CD14-positive monocyte (primary cell): ENCODE measurements at regions not wholly inside any gene's neighbourhood (a gene's known extent, or its start where the extent isn't known, plus 50 kb on each side); places are given as distances from the start of the nearest gene placed in this dataset.

Source experiments
- DNase-seq, 3 donors: peaks; one replicate each; pipeline ENCODE4 v3.0.0-alpha.2; 2011 to 2022
- H2AFZ ChIP-seq: 2 replicates; pipeline ENCODE4 v1.6.0; 2012; ENCODE audit warnings: mild to moderate bottlenecking, low read depth, low read length, inconsistent platforms; ENCODE audit not compliant: insufficient read depth, poor library complexity, severe bottlenecking
- H3K27ac ChIP-seq, 2 donors: 1 replicate in 1 of 2; 2 replicates in 1 of 2; pipeline ENCODE4 v1.5.1; 2012 to 2013; ENCODE audit warnings: low read length in 2 of 2, control low read depth in 1 of 2, inconsistent platforms in 1 of 2, low read depth in 1 of 2, mild to moderate bottlenecking in 1 of 2
- H3K27me3 ChIP-seq, 2 donors: one replicate each; pipeline versions ENCODE4 v1.6.0 to v1.6.1; 2011 to 2013; ENCODE audit warnings: low read length in 2 of 2; ENCODE audit not compliant: control insufficient read depth in 2 of 2, insufficient read depth in 2 of 2
- H3K36me3 ChIP-seq, 2 donors: replicated peaks in 1 of 2; 1 replicate in 1 of 2; 2 replicates in 1 of 2; pipeline versions ENCODE4 v1.5.1 to v1.6.1; 2012 to 2013; ENCODE audit warnings: low read length in 2 of 2, control low read depth in 1 of 2, inconsistent platforms in 1 of 2, mild to moderate bottlenecking in 1 of 2; ENCODE audit not compliant: insufficient read depth in 2 of 2, control insufficient read depth in 1 of 2
- H3K4me1 ChIP-seq, 2 donors: 1 replicate in 1 of 2; 2 replicates in 1 of 2; pipeline versions ENCODE4 v1.5.1 to v1.6.1; 2012 to 2013; ENCODE audit warnings: low read length in 2 of 2, control low read depth in 1 of 2, inconsistent platforms in 1 of 2, mild to moderate bottlenecking in 1 of 2, moderate library complexity in 1 of 2; ENCODE audit not compliant: insufficient read depth in 2 of 2, control insufficient read depth in 1 of 2
- H3K4me2 ChIP-seq: replicated peaks from 2 replicates; pipeline ENCODE3; 2012; ENCODE audit warnings: low read length, moderate library complexity, mild to moderate bottlenecking; ENCODE audit not compliant: poor library complexity, severe bottlenecking; ENCODE audit errors: extremely low read depth
- H3K4me3 ChIP-seq, 3 experiments: fragments of 200-600 bp in 1 of 3; sonication (generic) in 1 of 3; replicated peaks in 1 of 3; 1 replicate in 2 of 3; 2 replicates in 1 of 3; pipeline ENCODE4 v1.5.1; 2011 to 2013; ENCODE audit warnings: low read length in 3 of 3, mild to moderate bottlenecking in 3 of 3, control low read depth in 2 of 3, low read depth in 2 of 3, inconsistent platforms in 1 of 3, moderate library complexity in 1 of 3
- H3K79me2 ChIP-seq: 2 replicates; pipeline ENCODE4 v1.6.0; 2012; ENCODE audit warnings: mild to moderate bottlenecking, control low read depth, inconsistent platforms, low read length, moderate library complexity; ENCODE audit not compliant: insufficient read depth
- H3K9ac ChIP-seq: 2 replicates; pipeline ENCODE4 v1.6.0; 2017; ENCODE audit warnings: low read length, mild to moderate bottlenecking; ENCODE audit not compliant: insufficient read depth, poor library complexity, severe bottlenecking
- H3K9me3 ChIP-seq, 2 donors: replicated peaks in 1 of 2; 1 replicate in 1 of 2; 2 replicates in 1 of 2; pipeline versions ENCODE4 v1.5.1 to v1.6.1; 2012 to 2013; ENCODE audit warnings: low read length in 2 of 2, control low read depth in 1 of 2; ENCODE audit not compliant: control insufficient read depth in 1 of 2, insufficient read depth in 1 of 2
- H4K20me1 ChIP-seq: 2 replicates; pipeline ENCODE4 v1.6.0; 2012; ENCODE audit warnings: mild to moderate bottlenecking, low read length, control low read depth, moderate library complexity; ENCODE audit not compliant: insufficient read depth
- H3K27ac Mint-ChIP-seq, 7 donors: one replicate each; pipeline ENCODE4 v1.8.0; 2020; ENCODE audit warnings: mild to moderate bottlenecking in 7 of 7, mixed read lengths in 7 of 7, moderate library complexity in 6 of 7, inconsistent platforms in 2 of 7
- H3K27me3 Mint-ChIP-seq, 3 donors: one replicate each; pipeline ENCODE4 v1.8.0; 2021 to 2022; ENCODE audit warnings: low read depth in 3 of 3, mild to moderate bottlenecking in 3 of 3, mixed read lengths in 3 of 3, moderate library complexity in 3 of 3, inconsistent platforms in 1 of 3
- H3K36me3 Mint-ChIP-seq, 2 donors: one replicate each; pipeline ENCODE4 v1.8.0; 2020; ENCODE audit warnings: mixed read lengths in 2 of 2, inconsistent platforms in 1 of 2, mild to moderate bottlenecking in 1 of 2
- H3K4me1 Mint-ChIP-seq: one replicate; pipeline ENCODE4 v1.8.0; 2020; ENCODE audit warnings: mild to moderate bottlenecking, mixed read lengths
- H3K4me3 Mint-ChIP-seq, 2 donors: one replicate each; pipeline ENCODE4 v1.8.0; 2020; ENCODE audit warnings: mild to moderate bottlenecking in 2 of 2, mixed read lengths in 2 of 2, moderate library complexity in 1 of 2
- H3K9me3 Mint-ChIP-seq, 7 donors: one replicate each; pipeline ENCODE4 v1.8.0; 2020 to 2022; ENCODE audit warnings: mixed read lengths in 7 of 7, mild to moderate bottlenecking in 6 of 7, moderate library complexity in 6 of 7, inconsistent platforms in 2 of 7
- CTCF ChIP-seq: fragments of 200-600 bp; IDR thresholded peaks from one replicate; pipeline ENCODE4 v1.8.0; 2022; ENCODE audit warnings: antibody characterized with exemption, mild to moderate bottlenecking
- WGBS: methylation state at CpG from one replicate; pipeline ENCODE4 v1.1.5; 2013; ENCODE audit warnings: missing lambda C conversion rate; ENCODE audit not compliant: insufficient coverage; 5-methylcytosine and 5-hydroxymethylcytosine counted together
- intact Hi-C, 2 donors: fragments of 100-400 bp; cut with micrococcal nuclease; formaldehyde crosslinking; loops; one replicate each; pipeline versions ENCODE4 v1.15.0 to v1.15.1; 2023

- Histone ChIP-seq H3K36me3 (no peaks in the 10 kb centered on the region), H3K4me3 (no peak overlapping the region), H3K79me2 (no peaks in the 10 kb centered on the region), H3K4me1 (no peaks in the 10 kb centered on the region), H3K4me2 (no peak overlapping the region), H4K20me1 (no peaks in the 10 kb centered on the region), H3K9ac (no peak overlapping the region), H3K27ac (no peak overlapping the region), H3K9me3 (no peaks in the 10 kb centered on the region), H2AFZ (no peak overlapping the region), H3K27me3 (no peaks in the 10 kb centered on the region)
- WGBS: no CpG with 5 or more reads among the region's 1 CpG
- Mint-ChIP-seq H3K27ac (no peak overlapping the region), H3K9me3 (peaks cover 0 to 8% (median 1%) of the 10 kb centered on the region in 7 donors), H3K36me3 (no peaks in the 10 kb centered on the region), H3K27me3 (peaks cover 0 to 1% (median 0%) of the 10 kb centered on the region in 3 donors), H3K4me1 (no peaks in the 10 kb centered on the region), H3K4me3 (no peak overlapping the region)
- intact Hi-C loops: no loop called here
- DNase-seq: no peak
- no peak for TF ChIP-seq CTCF
Measured at GRCh38 chr13:87940776-87941175, 269.6 kb downstream of the SLITRK5 start.

GRCh38 chr13:87941226-87941625 lies 270.1 kb downstream of the SLITRK5 start:
- Mint-ChIP-seq H3K36me3 (no peaks in the 10 kb centered on the region), H3K9me3 (peaks cover 0 to 8% (median 1%) of the 10 kb centered on the region in 7 donors), H3K4me3 (no peak overlapping the region), H3K4me1 (no peaks in the 10 kb centered on the region), H3K27me3 (peaks cover 0 to 1% (median 0%) of the 10 kb centered on the region in 3 donors), H3K27ac (no peak overlapping the region)
- TF ChIP-seq CTCF: no peak
- Histone ChIP-seq H3K9me3 (no peaks in the 10 kb centered on the region), H4K20me1 (no peaks in the 10 kb centered on the region), H2AFZ (no peak overlapping the region), H3K9ac (no peak overlapping the region), H3K36me3 (no peaks in the 10 kb centered on the region), H3K4me3 (no peak overlapping the region), H3K27me3 (no peaks in the 10 kb centered on the region), H3K4me2 (no peak overlapping the region), H3K4me1 (no peaks in the 10 kb centered on the region), H3K27ac (no peak overlapping the region), H3K79me2 (no peaks in the 10 kb centered on the region)
- intact Hi-C loops: no loop called here
- WGBS: no CpG with 5 or more reads among the region's 3 CpGs
- DNase-seq: no peak
